Hematopoietic multipotent progenitor cell treated with erythropoietin and hydrocortisone succinate and interleukin-3 and kit ligand, for 6 days (in vitro differentiated cells): ENCODE measurements at regions not wholly inside any gene's neighbourhood (a gene's known extent, or its start where the extent isn't known, plus 50 kb on each side); places are given as distances from the start of the nearest gene placed in this dataset.

Experiments
- DNase-seq: peaks from one replicate; pipeline ENCODE4 v3.0.0-alpha.2; 2015

DNA sequence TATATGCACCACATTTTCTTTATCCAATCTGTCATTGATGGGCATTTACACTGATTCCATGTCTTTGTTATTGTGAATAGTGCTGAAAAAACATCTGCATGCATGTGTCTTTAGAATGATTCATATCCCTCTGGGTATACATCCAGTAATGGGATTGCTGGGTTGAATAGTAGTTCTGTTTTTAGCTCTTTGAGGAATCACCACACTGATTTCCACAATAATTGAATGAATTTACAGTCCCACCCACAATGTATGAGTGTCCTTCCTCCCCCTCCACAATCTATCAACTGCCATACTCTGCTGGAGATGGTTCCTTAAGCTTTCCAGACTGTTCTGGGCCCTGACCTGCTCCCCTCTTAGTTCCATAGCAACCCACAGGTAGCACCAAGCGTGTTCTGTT, 667.0 kb downstream of the LIG4 start:
- DNase-seq = no peak

DNA sequence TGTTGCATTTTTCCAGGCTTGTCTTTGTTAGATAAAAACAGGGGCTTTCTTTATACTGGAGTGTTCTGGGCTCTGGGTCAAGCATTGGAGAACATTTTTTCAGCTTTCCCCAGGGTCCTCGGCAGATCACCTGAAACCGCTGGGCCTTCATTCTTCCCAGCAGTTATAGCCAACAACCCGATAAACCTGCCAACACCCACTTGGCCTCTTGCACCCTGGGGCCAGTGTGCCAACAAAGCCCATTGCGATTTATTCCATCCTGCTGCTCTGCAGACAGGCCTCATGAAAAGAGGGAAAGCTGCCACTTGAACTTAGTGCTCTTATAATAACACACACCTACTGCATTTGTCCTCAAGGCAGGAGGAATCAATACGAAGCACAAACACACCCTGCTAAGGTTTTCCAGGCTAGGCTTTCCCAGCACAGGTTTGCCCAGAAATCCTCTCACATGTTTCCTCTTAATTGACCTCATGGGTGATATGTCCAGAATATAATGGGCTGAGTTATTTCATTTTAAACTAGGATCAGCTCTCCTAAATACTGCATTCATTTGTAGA, 669.3 kb downstream of the LIG4 start:
- no peak for DNase-seq

DNA sequence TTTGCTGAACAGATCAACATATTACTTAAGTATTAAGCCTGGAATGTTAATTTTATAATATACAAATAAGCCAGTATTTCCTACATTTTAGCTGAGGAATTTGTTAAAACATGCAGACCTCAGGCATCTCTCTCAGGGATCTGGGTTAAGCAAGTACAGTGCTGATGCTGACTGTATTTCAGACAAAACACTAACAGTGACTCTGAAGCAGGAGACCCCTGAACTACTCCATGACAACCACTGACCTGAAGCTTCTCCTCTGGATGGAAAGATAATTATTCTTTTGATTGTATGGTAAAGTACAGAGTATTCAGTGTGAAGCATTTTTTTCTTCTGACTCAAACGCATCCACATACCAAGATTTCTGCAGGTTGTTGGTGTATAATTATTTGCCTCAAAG, 680.8 kb downstream of the LIG4 start:
- DNase-seq = no peak

DNA sequence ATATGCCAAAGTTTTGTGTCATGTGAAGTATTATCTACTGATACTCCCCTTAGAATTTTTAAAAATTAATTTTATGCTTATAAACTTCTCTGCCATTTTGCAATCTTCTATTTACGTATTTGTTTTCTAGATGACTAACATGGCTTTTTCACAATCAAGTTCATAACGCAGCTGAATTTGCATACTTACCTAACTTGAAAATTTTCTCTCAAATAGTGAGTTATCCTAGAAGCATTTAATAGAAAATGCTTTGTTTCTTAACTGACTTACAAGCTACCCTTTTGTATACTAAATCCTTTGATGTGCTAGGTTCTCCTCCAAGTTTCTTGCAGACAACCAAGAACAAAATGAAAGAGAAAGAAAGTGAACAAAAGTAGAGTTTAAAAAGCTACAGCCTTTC, 683.5 kb downstream of the LIG4 start:
- DNase-seq = no peak

DNA sequence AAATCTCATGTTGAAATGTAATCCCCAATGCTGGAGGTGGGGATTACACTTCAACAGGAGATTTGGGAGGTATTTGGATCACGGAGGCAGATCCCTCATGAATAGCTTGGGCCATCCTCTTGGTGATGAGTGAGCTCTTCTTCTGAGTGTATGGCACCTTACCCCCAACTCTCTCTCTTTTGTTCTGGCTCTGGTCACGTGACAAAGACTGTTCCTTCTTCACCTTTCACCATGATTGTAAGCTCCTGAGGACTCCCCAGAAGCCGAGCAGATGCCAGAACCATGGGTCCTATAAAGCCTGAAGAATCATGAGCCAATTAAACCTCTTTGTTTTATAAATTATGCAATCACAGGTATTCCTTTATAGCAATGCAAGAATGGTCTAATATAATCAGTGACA, 684.2 kb downstream of the LIG4 start:
- DNase-seq = no peak

DNA sequence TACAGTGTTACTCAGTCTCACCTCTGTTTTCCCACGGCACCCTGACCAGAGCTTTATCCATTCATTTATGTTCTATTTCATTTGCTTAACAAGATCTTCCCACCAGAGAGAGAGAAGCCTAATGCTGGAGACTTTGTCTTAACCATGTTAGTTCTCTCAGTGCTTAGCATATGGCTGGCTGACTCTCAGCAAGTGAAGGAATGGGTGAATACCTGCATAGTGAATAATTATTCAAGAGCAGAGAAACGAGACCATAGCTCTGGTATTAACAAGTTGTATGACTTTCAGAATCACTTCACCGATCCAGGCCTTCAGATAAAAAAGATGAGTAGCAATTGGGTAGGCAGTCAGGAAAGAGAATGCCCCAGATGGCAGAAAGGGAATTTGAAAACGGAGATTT, 686.3 kb downstream of the LIG4 start:
- no peak for DNase-seq

DNA sequence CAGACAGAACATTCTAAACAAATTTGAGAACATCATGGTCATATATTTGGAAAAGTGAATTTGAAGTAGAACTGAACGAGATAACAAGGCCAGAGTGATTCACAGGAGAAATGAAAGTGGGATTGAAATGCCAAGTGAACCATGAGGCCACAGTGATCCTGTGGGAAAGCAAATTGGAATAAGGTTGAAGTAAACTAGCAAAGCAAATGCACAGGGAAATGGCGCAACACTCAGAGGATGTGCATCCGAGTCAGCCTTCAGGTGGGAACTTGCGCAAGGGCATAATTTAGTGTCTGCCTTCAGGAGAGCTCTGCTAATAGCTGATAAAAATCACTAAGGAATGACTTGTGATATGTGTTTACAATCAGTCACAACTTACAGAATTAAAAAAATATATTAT, 696.6 kb downstream of the LIG4 start:
- DNase-seq = no peak

DNA sequence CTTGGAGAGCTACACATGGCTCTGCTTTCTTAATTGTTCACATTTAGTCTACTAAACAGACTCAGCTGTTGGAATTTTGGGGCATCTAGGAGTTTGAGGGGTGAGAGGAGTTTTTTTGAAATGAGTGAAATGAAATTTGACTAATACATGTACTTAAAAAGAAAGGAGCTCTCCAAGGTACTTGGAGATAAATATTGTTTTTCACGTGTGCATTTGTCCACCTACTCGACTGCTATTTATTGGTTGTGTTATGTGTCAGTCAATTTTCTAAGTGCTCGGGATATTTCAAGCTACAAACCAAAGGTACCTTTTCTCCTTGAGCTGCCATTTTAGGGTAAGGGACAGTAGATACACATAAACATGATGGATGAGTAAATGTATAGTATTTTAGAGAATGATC, 697.0 kb downstream of the LIG4 start:
- DNase-seq = peak; percentile 20

DNA sequence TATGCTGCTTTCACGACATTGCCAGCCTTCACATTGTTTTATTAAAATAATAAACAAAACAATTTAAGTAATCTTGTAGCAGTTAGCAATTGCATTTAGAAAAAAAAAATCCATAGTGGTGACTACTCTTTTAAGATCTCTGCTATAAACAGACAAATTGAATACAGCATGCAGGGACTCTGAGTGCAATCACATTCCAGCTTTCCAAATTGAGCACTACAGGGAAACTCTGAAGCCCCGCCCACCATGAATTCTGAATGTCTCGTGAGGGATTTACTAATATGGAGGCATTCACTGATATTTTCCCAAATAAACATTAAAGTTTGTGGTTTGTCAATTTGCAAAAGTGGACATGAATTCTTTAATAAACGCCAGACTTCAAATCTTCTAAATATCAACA, 698.8 kb downstream of the LIG4 start:
- no peak for DNase-seq

DNA sequence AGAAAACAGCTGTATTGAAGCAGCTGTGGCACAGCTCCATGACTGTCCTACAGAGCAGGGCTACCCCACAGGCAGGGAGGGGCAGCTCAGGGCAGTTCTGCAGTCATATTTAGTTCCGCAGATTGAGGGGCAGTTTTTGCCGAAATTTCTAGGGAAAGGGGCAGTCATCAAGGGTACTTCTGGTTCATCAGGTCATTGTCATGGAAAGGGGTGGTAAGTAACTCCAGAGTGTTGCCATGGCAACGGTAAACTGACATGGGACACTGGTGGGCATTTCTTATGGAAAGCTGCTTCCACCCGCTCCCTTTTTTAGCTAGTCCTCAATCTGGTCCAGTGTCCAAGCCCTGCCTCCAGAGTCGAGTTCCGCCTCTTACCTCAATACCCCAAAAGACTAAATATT, 702.8 kb downstream of the LIG4 start:
- DNase-seq = no peak

DNA sequence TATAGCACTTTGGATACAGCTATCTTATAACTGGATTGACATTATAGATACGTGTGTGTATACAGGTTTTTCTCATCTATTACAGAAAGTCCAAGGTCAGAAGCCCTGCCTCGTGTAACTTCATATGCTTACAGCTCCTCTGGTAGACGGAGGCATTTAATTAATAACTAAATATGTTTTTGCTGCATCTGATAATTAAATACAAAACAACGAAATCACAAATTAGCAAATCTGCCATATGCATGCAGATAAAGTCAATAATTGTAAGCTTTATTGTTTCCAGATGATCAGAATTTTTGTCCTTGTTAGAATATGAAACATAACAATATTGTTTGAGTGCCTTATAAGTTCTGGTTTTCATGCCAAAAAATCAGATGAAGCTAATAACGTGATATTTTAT, 717.7 kb downstream of the LIG4 start:
- no peak for DNase-seq

DNA sequence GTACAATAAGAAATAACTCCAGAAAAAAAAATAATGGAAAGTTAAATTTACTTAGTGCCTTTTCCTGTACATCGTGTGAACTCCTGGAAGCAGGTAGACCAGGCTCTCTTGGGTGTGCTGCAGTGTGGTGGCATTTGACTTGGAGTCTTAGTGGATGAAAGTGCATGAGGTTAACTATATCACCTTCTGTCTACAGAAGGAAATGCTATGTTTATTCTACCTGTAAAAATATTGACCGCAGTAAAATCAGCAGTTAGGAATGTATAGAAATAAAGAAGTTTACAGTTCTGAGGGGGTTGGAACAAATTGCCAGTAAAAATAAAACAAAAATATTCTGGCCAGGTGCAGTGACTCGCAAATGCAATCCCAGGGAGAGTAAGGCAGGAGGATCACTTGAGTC, 722.1 kb downstream of the LIG4 start:
- DNase-seq = no peak

DNA sequence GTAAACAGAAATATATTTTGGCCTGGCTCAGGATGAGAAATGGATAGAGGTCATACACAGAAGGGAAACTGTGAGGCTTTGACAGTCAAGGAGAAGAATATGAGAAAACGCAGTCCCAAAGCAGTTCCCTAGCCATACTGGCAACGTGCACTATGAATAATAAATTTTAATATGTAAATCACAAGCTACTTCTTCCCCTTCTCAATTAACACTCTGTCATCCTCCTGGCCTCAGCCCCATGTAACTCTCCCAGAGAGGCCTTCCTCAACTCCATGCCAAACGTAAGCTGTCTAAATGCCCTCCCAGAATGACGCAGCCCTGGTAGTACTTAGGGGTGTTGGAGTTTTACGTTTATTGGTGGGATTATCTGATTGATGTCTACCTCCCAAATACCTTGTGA, 732.6 kb downstream of the LIG4 start:
- DNase-seq = no peak

DNA sequence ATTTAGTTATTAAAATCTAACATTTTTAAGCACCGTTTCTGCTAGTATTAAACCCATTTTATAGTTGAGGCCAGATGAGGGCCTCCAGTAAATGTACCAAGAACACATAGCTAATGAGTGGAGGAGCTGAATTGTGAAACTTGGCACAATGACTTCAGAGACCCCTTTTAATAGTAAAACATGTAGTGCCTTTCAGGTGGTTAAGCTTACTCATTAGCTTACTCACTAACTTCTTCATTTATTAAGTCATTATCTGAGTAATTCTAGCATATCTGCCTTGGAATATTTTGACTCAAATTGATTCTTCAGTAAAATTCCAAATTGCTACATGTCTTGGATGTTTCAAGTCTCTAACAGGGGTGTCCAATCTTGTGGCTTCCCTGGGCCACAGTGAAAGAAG, 735.2 kb downstream of the LIG4 start:
- no peak for DNase-seq

DNA sequence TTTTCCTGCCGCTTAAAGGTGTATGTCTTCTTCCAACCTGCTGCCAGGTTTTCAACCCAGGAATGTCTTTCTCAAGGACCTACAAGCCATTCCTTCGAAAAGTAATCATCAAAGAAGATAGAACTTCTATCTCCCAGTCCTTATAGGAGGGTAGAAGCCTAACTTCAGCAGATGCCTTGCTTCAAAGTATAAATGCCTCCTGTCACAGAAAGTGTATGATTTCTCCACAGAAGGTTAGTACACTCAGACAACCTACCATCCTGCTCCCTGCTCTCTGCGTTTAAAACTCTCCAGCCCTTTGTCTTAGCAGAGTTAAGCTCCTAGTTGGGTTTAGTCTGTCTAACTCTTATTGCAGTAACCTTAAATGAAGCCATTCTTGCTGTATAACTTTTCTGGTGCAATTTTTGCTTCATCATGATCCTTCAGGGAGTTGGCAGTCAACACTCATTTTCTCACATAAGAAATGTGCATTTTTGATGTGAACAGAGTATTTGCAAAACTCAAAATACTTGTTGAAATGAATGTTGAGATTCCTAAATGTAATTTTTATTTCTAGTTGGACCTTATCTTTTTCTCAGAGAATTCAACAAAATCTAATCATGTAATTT, 737.5 kb downstream of the LIG4 start:
- DNase-seq = no peak

DNA sequence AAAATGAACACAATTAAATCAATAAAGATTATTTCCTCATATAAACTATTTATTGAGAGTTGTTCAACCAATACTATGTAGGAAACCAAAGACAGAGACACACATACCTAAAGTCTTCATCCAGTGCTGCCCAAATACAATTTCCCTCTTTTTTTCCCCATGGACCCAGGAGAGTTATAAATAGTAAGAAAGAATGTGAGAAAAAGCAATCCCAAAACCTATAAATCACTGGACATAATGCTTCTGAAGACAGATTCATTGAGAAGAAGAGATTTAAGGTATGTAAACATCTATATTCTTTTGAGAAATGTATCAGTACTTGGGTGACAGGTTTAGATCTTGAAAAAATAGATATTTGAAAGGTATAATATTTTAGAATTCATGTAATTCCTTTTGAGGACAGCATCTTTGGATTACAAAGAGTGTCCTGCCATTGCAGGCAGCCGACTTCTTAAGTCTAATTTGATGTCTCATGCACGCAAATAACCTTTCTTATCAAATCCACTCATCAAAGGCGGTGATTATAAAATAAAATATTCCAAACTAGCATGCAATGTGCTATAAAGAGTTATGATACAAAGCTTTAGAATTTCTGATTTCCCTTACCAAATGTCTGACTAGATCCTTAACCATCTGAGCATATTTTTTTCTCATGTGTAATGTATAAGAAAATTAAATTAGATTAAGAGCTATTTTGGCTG, 739.4 kb downstream of the LIG4 start:
- DNase-seq = no peak

DNA sequence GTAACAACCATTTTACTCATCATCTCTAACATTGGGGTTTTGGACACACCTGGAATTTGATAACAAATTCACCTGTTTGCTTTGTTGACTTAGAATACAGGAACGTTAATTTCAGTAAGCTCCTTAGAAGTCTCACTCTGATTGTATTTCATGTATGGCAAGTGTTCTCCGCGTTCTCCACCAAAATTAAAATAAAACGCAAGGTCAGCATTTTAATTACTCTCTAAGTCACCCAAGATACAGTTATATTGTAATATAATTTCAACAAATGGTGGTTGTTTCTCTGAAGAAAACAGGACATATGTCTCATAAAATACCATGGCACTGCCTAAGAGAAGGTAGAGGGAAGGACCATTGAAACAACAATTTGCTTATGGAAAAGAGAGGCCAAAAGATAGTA, 742.1 kb downstream of the LIG4 start:
- no peak for DNase-seq

DNA sequence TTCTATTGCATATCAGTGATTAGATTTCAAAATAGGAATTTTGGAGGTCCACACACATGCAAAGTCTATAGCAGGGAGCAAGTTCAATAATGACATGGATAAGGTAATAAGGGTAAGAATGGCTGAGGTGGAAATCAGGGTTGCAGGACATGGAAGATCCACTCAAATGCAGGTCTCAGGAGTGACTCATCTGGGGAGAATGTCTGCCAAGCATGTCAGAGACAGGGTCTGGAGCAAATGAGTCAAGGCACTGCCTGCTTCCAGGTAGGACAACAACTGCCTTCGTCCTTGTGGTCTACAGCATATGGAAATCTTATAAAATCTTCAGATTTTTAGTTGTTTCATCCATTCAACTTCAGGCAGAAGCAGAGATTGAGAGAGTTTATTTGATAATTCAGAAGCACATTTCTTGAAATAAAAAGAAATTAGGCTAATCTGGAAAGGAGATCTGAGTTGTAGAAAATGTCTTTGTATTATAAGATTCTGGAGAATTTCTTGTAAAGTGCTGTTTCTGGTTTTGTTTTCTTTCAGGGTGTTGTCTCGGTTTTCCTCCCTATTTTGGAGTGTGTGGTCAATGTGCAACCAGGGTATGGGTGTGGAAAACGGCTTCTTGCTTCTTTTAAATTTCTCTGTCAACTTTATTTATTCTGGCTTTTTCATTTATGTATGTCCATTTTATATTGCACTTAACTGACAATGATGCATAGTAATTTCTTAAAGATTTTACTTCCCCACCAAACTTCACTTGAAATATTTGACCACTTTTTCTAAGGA, 748.8 kb downstream of the LIG4 start:
- DNase-seq = no peak

DNA sequence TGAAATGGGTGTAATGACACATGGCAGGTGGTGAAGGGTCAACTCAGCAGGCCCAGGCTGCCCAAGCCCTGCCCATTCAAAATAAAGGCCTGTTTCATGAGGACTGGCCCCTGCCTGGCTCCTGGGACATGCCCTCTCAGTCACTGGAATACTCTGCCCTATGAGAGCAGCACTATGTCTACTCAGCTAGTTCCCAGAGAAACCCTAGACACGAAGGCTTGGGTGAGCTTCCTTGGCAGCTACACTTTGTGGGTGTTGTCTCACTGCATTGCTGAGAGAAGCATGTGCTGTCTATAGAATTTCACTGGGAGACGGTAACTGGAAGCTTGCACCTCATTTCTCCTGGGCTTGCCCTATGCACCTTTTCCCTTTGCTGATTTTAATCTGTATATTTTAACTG, 752.8 kb downstream of the LIG4 start:
- no peak for DNase-seq

DNA sequence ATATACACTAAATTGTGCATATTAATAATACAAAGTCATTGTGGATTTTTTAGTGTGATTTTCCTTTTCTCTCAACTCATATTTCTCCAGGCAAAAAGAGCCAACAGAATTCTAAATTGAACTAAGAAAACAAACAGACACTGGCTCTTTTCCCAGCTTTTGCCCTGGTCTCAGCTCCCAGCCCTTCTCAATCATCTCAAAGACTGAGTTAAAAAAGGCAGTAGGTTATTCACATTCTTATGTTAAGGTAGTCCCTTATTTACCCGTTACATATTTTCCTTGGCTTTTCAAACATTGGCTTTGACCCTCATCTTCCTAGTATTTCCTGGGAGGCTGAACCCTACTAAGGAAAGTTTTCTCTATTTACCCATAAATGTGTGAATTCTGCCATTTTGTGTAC, 753.6 kb downstream of the LIG4 start:
- DNase-seq = no peak

DNA sequence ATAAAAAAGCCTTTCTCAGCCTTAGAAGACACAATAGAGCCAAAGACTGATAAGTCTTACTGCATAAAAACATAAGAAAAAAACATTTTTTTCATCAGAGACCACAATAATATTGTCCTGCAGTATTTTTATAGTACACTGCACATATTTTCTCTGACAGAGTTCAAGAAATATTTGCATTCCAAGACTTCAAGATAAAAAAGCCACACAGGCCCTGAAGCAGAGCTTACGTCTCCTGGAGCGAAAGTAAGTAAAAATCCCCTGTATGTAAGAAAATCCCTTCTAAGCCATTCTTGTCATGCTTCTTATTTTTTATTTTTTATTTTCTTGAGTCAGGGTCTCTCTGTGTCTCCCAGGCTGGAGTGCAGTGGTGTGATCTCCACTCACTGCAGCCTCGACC, 755.9 kb downstream of the LIG4 start:
- DNase-seq = no peak

DNA sequence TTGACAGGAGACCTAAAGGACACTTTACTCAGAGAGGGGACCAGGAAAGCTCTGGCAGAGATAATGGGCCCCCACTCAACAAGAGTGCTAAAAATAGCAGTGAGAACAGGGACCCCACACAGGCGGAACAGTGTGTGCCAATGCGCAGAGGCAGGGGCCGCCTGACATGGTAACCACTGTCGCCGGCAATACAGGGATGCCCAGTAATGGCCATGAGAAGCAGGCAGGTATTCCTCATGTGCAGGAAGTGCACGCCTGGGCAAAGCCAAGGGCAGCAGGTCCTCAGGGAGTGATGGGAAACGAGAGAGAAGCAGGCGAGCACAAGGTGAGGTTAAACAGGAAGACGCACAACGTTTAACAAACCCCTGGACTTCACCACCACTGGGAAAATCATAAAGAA, 757.1 kb downstream of the LIG4 start:
- DNase-seq = no peak

DNA sequence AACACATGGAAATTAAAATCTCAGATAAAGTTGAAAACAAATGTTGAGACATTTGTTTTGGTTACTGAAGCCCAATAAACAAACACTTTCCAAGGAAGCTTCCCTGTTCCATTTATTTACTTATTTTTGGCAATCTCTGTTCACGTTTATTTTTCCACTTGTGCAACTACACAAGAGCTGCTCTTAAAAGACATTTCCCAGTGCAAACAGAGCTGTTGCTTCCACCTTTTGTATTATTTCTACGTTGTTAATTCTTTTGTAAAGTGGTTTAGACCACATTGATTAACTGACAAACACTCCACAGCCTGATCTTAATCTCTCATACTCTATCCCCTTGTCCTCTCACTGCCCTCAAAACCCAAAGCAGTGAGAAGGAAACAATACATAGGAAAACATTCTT, 757.6 kb downstream of the LIG4 start:
- DNase-seq = no peak

DNA sequence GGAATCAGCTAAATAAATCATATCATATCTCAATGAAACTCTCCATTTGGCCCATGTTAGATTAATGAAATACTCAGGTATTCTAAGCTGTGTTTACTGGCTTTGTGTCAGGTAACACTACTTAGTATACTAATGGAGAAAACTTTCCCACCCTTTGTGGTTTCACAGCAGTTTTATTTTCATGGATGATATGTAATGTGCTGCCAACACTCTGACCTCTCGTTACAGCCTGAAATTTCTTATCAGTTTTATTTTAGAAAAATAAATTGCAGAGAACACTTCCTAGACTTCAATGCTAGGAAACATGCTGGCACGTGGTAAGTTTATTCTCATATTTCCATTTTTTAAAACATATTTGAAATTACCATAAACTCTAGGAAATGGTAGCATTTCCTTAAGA, 758.9 kb downstream of the LIG4 start:
- DNase-seq = no peak
